SKM-1 (cell line): ENCODE measurements at regions not wholly inside any gene's neighbourhood (a gene's known extent, or its start where the extent isn't known, plus 50 kb on each side); places are given as distances from the start of the nearest gene placed in this dataset.
"Not testable (repeated sequence)": the region's sequence is repeated elsewhere in the genome, so short reads cannot be mapped to it uniquely, and the experiment has no call there.

Experiments
- DNase-seq: peaks from one replicate; lab custom pipeline; 2025; ENCODE audit not compliant: unreplicated experiment; lab: John Stamatoyannopoulos, UW

GRCh38 chr3:64438066-64438465, 212.8 kb upstream of the PRICKLE2 start:
- no peak for DNase-seq

- no peak for DNase-seq
These were observed 211.9 kb upstream of the PRICKLE2 start for GRCh38 chr3:64437131-64437530.

- DNase-seq, result not testable (repeated sequence)
These were observed 209.8 kb upstream of the PRICKLE2 start for GRCh38 chr3:64435023-64435422.

- DNase-seq, result no peak
These were observed 207.6 kb upstream of the PRICKLE2 start for GRCh38 chr3:64432870-64433269.

DNA sequence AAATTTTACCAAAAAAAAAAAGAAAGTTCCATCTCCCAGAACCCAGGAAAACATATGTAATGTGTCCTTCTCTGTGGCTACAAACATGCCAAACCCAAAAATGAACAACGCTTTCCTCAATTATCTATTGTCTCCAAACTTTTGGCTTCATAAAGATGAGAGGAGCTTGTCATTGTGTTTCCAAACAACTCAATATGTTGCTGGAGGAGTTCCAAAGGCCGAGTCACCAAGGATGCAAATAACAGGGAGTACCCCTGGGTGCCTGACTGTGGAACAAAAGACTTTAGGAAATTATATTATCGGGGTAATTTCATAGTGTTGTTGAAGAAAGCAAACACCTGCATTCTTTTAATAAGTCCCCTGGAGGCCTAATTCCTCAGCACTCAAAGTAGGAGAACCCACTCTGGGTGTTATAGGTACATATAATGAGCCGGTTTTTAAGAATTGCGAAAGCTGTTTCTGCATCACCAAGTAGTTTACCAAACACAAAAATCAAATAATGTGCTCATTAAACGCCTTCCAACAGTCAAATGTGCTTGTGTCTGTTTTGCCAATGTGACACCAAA, 206.3 kb upstream of the PRICKLE2 start:
- no peak for DNase-seq

DNA sequence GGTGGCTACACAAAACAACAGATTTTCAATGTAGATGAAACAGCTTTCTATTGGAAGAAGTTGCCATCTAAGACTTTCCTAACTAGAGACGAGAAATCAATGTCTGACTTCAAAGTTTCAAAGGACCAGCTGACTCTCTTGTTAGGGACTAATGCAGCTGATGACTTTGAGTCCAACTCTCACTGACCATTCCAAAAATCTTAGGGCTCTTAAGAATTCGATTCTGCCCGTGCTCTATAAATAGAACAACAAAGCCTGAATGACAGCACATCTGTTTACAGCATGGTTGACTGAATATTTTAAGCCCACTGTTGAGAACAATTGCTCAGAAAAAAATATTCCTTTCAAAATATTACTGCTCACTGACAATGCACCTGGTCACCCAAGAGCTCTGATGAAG, 202.4 kb upstream of the PRICKLE2 start:
- no peak for DNase-seq

DNA sequence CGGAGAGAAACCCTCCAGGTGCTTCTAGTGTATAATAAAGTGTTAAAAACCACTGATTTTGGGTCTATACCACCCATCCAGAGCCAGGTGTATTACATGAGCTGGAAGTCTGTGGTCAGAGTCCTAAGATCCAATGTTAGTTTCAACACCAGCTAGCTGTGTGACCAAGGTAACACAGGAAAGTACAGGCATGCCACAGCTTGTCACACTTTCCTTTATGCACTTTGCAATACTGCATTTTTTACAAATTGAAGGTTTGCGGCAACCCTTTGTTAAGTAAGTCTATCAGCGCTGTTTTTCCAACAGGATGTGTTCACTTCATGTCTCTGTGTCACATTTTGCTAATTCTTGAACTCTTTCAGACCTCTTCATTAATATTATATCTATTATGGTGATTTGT, 201.3 kb upstream of the PRICKLE2 start:
- no peak for DNase-seq

GRCh38 chr3:64422932-64423331, 197.7 kb upstream of the PRICKLE2 start:
- DNase-seq, result no peak

- DNase-seq, result no peak
These were observed 196.9 kb upstream of the PRICKLE2 start for GRCh38 chr3:64422192-64422591.

GRCh38 chr3:64417816-64418215, 192.6 kb upstream of the PRICKLE2 start:
- DNase-seq, result no peak

DNA sequence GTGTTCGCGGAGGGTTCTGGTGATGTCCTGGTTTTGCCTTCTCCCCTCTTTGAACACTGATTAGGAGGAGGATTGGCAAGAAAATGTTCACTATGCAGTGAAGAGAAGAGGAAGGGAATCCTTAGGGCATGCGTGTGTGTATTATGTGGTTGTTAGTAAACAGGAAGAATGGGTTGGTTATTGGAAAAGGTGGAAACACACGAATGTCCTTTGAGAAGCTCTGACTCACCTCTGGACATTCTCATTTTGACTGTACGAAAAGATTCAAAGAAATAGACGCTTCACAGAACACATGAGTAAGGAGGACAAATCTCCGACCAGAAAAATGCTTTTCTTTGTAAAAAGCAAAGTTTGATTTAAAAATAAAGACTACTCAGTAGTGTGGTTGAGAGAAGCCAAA, 188.8 kb upstream of the PRICKLE2 start:
- DNase-seq, result no peak

DNA sequence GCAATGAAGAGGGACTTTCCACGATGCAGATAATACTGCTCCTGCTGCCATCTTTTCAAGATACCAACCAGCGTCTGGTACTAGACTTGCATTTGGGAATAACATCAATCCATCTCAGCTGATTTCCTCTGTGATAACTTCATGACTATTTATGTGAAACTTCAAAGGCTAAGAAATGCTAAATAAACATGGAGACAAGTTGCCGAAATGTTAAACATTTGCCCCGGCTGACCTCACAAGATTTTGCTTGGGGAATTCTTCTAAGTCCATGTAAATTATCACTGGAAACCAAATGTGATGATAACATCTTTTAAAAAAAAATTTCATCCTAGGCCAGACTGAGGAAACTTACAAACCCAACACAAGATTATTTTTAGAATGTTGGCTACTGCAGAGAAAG, 185.8 kb upstream of the PRICKLE2 start:
- no peak for DNase-seq

DNA sequence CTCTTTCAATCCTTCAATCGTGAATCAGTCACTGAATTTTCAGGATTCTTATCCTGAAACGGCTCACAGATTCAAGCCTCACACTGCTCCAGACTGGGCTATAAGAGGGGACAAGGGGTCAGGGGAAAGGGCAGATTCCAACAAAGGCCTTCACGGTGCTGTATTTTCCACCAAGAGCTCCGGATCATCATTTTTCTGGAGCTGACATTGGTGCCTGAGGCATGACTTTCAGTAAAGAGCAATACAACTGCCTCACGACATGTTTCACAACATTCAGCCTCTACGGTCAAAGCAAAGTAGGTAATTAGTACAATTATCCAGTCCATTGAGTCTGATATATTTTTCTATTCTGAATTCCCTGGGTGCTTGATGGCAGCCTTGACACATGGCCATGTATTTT, 185.0 kb upstream of the PRICKLE2 start:
- DNase-seq, result no peak

GRCh38 chr3:64408770-64409169, 183.5 kb upstream of the PRICKLE2 start:
- no peak for DNase-seq

- DNase-seq, result no peak
These were observed 181.0 kb upstream of the PRICKLE2 start for GRCh38 chr3:64406271-64406670.

DNA sequence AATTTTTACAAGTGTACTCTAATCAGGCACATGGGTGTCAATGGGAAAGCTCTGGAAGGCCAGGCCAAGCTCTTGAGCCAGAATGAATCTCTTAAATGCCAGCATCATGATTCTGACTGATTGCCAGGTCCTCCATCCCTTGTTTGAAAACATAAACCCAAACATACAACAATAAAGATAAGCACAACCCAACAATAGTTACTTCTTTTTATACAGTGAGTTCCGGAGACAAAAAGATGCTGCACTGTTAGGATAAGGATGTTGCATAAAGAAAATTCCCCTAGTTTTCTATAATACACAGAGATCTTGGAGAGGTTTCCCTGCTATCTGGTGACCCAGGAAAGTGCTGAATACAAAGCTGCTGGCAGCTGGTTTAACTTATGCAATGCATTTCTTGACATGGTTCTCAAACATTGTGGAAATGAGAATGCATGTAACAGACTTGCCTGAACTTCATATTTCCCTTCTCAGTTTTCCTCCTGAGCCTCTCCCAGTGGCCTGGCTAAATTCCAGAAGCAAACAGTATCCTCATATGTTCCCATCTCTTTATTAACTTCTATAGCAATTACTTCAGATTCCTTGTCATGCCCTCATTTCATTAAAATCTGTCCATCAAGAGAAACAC, 180.1 kb upstream of the PRICKLE2 start:
- no peak for DNase-seq

DNA sequence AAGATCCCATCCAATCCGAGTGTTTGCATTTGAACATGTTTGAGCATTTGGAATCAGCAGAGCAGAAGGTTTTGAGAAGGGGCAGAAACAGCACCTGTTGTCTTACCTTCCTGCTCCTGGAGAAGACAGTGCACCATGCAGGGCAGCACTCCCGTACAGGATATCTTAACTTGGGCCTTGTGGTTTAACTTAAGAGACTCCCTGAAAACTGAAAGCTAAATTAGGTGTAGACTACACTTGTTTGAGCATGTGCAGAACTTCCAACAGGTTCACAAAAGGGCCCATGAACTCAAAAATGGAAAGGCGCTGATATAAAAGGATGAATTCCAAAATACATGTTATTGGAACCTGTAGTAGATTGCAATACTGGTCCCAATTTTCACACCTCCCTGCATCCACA, 175.4 kb upstream of the PRICKLE2 start:
- no peak for DNase-seq

- peak; percentile 52 for DNase-seq
These were observed 174.0 kb upstream of the PRICKLE2 start for GRCh38 chr3:64399205-64399800.

DNA sequence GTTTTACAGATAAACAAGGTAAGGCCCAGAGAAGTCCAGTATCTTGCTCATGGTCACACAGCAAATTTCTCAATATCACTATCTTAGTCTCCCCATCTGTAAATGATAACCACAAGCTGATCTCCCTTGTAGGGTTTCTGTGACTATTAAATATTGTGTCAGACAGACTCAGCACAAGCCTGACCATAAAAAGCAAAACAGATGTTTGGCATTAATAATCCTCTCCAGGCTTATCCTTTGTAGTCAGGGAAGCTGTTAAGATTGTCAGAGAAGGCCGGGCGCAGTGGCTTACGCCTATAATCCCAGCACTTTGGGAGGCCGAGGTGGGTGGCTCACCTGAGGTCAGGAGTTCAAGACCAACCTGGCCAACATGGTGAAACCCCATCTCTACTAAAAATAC, 173.2 kb upstream of the PRICKLE2 start:
- no peak for DNase-seq

- DNase-seq, result no peak
These were observed 172.7 kb upstream of the PRICKLE2 start for GRCh38 chr3:64398006-64398405.

DNA sequence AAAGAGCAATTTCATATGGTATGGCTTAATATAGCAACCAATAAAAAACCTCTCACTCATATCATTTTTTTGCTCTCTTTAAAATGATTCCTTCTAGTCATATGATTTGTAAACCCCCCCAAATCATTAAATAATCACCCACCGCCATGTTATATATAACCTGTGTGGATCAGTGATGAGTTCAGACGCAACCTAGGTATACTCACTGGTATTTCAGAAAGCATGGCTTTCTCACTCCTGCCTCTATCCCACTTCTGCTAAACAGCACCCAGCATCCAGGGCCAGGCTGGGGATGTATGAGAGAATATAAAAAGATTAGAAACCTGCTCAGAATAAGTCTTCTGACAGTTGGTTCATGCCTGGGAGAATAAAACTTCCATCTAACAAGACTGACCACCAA, 172.3 kb upstream of the PRICKLE2 start:
- no peak for DNase-seq

DNA sequence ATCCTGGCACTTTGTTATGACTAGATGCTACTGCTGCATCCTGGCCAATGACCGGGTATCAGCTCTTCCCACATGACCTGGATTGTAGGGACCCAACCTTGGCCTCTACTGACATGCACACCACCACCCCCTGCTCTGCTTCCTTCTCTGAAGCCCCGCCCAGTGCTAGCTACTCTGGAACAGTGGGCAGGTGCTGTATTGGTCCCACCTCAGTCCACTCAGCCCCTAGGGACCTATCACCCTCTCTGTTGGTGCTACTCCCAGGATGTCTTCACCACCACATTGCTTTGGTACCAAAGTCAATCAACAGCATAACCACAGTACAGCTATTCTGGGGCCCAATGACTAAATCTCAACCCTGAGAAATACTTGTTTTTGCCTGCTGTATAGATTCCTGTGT, 170.2 kb upstream of the PRICKLE2 start:
- no peak for DNase-seq

- no peak for DNase-seq
These were observed 167.9 kb upstream of the PRICKLE2 start for GRCh38 chr3:64393193-64393592.
